DND-41 (cell line): ENCODE measurements at regions not wholly inside any gene's neighbourhood (a gene's known extent, or its start where the extent isn't known, plus 50 kb on each side); places are given as distances from the start of the nearest gene placed in this dataset.
A peak's percentile ranks its signal among the peaks of the same experiment; 100 is the strongest.

ENCODE experiments used
- ATAC-seq: fragments of 200-7000 bp; cut with Tn5 transposase; 3 replicates; pipeline ENCODE4 v1.9.1; 2021; ENCODE audit warnings: low read depth; ENCODE audit not compliant: insufficient read depth
- DNase-seq: peaks from one replicate; pipeline ENCODE4 v3.0.0-alpha.2; 2020
- H2AFZ ChIP-seq: 2 replicates; pipeline ENCODE4 v1.6.0; 2012; ENCODE audit warnings: low read depth, low read length
- H3K27ac ChIP-seq: 2 replicates; pipeline ENCODE4 v1.5.1; 2012; ENCODE audit warnings: low read length, inconsistent platforms
- H3K27me3 ChIP-seq: fragments of 200-600 bp; sonication (generic); 2 replicates; pipeline ENCODE4 v1.6.0; 2012; ENCODE audit warnings: low read length, mild to moderate bottlenecking, inconsistent platforms; ENCODE audit not compliant: insufficient read depth, poor library complexity
- H3K36me3 ChIP-seq: 2 replicates; pipeline ENCODE4 v1.5.1; 2012; ENCODE audit warnings: low read length, inconsistent platforms; ENCODE audit not compliant: insufficient read depth
- H3K4me1 ChIP-seq: 2 replicates; pipeline ENCODE4 v1.5.1; 2012; ENCODE audit warnings: mild to moderate bottlenecking, low read length; ENCODE audit not compliant: insufficient read depth
- H3K4me2 ChIP-seq: 2 replicates; pipeline ENCODE4 v1.6.0; 2012; ENCODE audit warnings: mild to moderate bottlenecking, moderate library complexity, low read length, inconsistent platforms; ENCODE audit not compliant: insufficient read depth
- H3K4me3 ChIP-seq, 2 experiments: fragments of 200-600 bp in 1 of 2; shearing (Covaris generic) in 1 of 2; 2 replicates each; pipeline ENCODE4 v1.5.1; 2012 to 2016; ENCODE audit warnings: inconsistent platforms in 2 of 2, low read length in 2 of 2, mild to moderate bottlenecking in 2 of 2, low read depth in 1 of 2, moderate library complexity in 1 of 2
- H3K79me2 ChIP-seq: 2 replicates; pipeline ENCODE4 v1.6.0; 2012; ENCODE audit warnings: low read length, inconsistent platforms; ENCODE audit not compliant: insufficient read depth
- H3K9ac ChIP-seq: 2 replicates; pipeline ENCODE4 v1.6.0; 2012; ENCODE audit warnings: low read depth, mild to moderate bottlenecking, inconsistent platforms, low read length, moderate library complexity
- H3K9me3 ChIP-seq: 2 replicates; pipeline ENCODE4 v1.5.1; 2012; ENCODE audit warnings: low read length, moderate library complexity, mild to moderate bottlenecking, inconsistent platforms; ENCODE audit not compliant: insufficient read depth, severe bottlenecking
- H4K20me1 ChIP-seq: 2 replicates; pipeline ENCODE4 v1.6.0; 2012; ENCODE audit warnings: low read length; ENCODE audit not compliant: insufficient read depth
- CTCF ChIP-seq: IDR thresholded peaks from 2 replicates; pipeline ENCODE4 v1.5.1; 2012; ENCODE audit warnings: borderline replicate concordance, low read length, moderate library complexity, mild to moderate bottlenecking; ENCODE audit not compliant: poor library complexity, severe bottlenecking; ENCODE audit errors: extremely low read depth
- EZH2 ChIP-seq: IDR thresholded peaks from 3 replicates; pipeline ENCODE4 v1.6.1; 2012; ENCODE audit warnings: borderline replicate concordance, low read depth, mild to moderate bottlenecking, moderate library complexity, low read length, inconsistent platforms; ENCODE audit not compliant: severe bottlenecking

- H3K9me3 ChIP-seq = no peaks in the 10 kb centered on the region
- H3K27ac ChIP-seq = no peak overlapping the region
- H3K4me2 ChIP-seq = no peak overlapping the region
- no peaks in the 10 kb centered on the region for H3K36me3 ChIP-seq
- no peaks in the 10 kb centered on the region for H3K27me3 ChIP-seq
- H3K4me1 ChIP-seq = peaks cover 5% of the 10 kb centered on the region
- no peak overlapping the region for H3K4me3 ChIP-seq
- TF ChIP-seq EZH2 = no peak
- no peak for TF ChIP-seq CTCF
- H3K9ac ChIP-seq = no peak overlapping the region
- no peaks in the 10 kb centered on the region for H4K20me1 ChIP-seq
- no peak for DNase-seq
- H3K79me2 ChIP-seq = no peaks in the 10 kb centered on the region
- no peak for ATAC-seq
- H2AFZ ChIP-seq = no peak overlapping the region
Observed at GRCh38 chr14:94952097-94952496, 182.2 kb upstream of the GSC start.

- Histone ChIP-seq H3K9ac (0 out of 2 replicates have a peak overlapping the region, but pooled peaks have one; percentile 6), H3K4me1 (peaks cover 42% of the 10 kb centered on the region), H3K9me3 (no peaks in the 10 kb centered on the region), H3K27me3 (no peaks in the 10 kb centered on the region), H3K36me3 (no peaks in the 10 kb centered on the region), H4K20me1 (no peaks in the 10 kb centered on the region), H2AFZ (no peak overlapping the region), H3K79me2 (no peaks in the 10 kb centered on the region), H3K27ac (peak overlapping the region; percentile 68), H3K4me2 (no peak overlapping the region), H3K4me3 (no peak overlapping the region)
- ATAC-seq (peak; percentile 82), DNase-seq (peak; percentile 69)
- TF ChIP-seq CTCF (no peak), EZH2 (no peak)
Observed at GRCh38 chr14:94946244-94946643, 176.3 kb upstream of the GSC start.

- peak; percentile 67 for ATAC-seq
- TF ChIP-seq EZH2 (no peak), CTCF (no peak)
- peaks cover 47% of the 10 kb centered on the region for H3K4me1 ChIP-seq
- H4K20me1 ChIP-seq = no peaks in the 10 kb centered on the region
- H3K79me2 ChIP-seq = no peaks in the 10 kb centered on the region
- H3K9ac ChIP-seq = no peak overlapping the region
- peak; percentile 61 for DNase-seq
- H3K27me3 ChIP-seq = no peaks in the 10 kb centered on the region
- no peaks in the 10 kb centered on the region for H3K9me3 ChIP-seq
- no peaks in the 10 kb centered on the region for H3K36me3 ChIP-seq
- no peak overlapping the region; the same call in 1 of the 2 replicates for H2AFZ ChIP-seq
- H3K27ac ChIP-seq = peak overlapping the region; percentile 68
- H3K4me2 ChIP-seq = no peak overlapping the region; the same call in 1 of the 2 replicates
- no peak overlapping the region for H3K4me3 ChIP-seq
Observed at GRCh38 chr14:94945615-94946014, 175.7 kb upstream of the GSC start.

GRCh38 chr14:94944636-94945258 lies 174.8 kb upstream of the GSC start:
- H2AFZ ChIP-seq = no peak overlapping the region
- no peak overlapping the region for H3K9ac ChIP-seq
- H3K4me3 ChIP-seq = no peak overlapping the region
- no peak for ATAC-seq
- no peak overlapping the region for H3K4me2 ChIP-seq
- H3K27ac ChIP-seq = peak overlapping the region; percentile 49
- H3K79me2 ChIP-seq = no peaks in the 10 kb centered on the region
- H3K27me3 ChIP-seq = no peaks in the 10 kb centered on the region
- peaks cover 54% of the 10 kb centered on the region for H3K4me1 ChIP-seq
- TF ChIP-seq EZH2 (no peak), CTCF (no peak)
- DNase-seq = no peak
- no peaks in the 10 kb centered on the region for H3K36me3 ChIP-seq
- H4K20me1 ChIP-seq = no peaks in the 10 kb centered on the region
- no peaks in the 10 kb centered on the region for H3K9me3 ChIP-seq
